ENCODE measurements at regions not wholly inside any gene's neighbourhood (a gene's known extent, or its start where the extent isn't known, plus 50 kb on each side); places are given as distances from the start of the nearest gene placed in this dataset.
A peak's percentile ranks its signal among the peaks of the same experiment; 100 is the strongest.

GRCh38 chr4:126268106-126268505 lies 953.4 kb downstream of the FAT4 start:
- intact Hi-C loops (cut with micrococcal nuclease), result no loop called here
- no peak for ATAC-seq
- DNase-seq, result no peak

- intact Hi-C loops (cut with micrococcal nuclease), result no loop called here
- peak; percentile 68 for DNase-seq
- peak; percentile 99 for ATAC-seq
Measured at GRCh38 chr4:126269106-126269505, 954.4 kb downstream of the FAT4 start.

GRCh38 chr4:126271292-126271691 lies 956.5 kb downstream of the FAT4 start:
- DNase-seq (no peak), ATAC-seq (no peak)
- intact Hi-C loops (cut with micrococcal nuclease), result no loop called here

- intact Hi-C loops (cut with micrococcal nuclease), result no loop called here
- no peak for ATAC-seq
Measured at GRCh38 chr4:126273746-126274145, 959.0 kb downstream of the FAT4 start.

GRCh38 chr4:126291886-126292285 lies 977.1 kb downstream of the FAT4 start:
- ATAC-seq, result peak; percentile 38
- intact Hi-C loops (cut with micrococcal nuclease), result no loop called here

More at GRCh38 chr4:126273746-126274145, 959.0 kb downstream of the FAT4 start:
- DNase-seq, result no peak

GRCh38 chr4:126298271-126298670 lies 983.5 kb downstream of the FAT4 start:
- intact Hi-C loops (cut with micrococcal nuclease), result no loop called here

More at GRCh38 chr4:126291886-126292285, 977.1 kb downstream of the FAT4 start:
- no peak for DNase-seq

GRCh38 chr4:126306152-126306869 lies 991.6 kb downstream of the FAT4 start:
- ATAC-seq (peak; percentile 97), DNase-seq (peak; percentile 20)
- intact Hi-C loops (cut with micrococcal nuclease), result no loop called here

More at GRCh38 chr4:126298271-126298670, 983.5 kb downstream of the FAT4 start:
- ATAC-seq, result no peak
- DNase-seq, result no peak

- intact Hi-C loops (cut with micrococcal nuclease), result no loop called here
- no peak for DNase-seq
- ATAC-seq, result no peak
Measured at GRCh38 chr4:126318376-126318775, 1003.6 kb downstream of the FAT4 start.

- no peak for ATAC-seq
- intact Hi-C loops (cut with micrococcal nuclease), result no loop called here
- no peak for DNase-seq
Measured at GRCh38 chr4:126328914-126329313, 1014.2 kb downstream of the FAT4 start.

- ATAC-seq, result no peak
- intact Hi-C loops (cut with micrococcal nuclease), result no loop called here
- DNase-seq, result no peak
Measured at GRCh38 chr4:126338548-126338947, 1023.8 kb downstream of the FAT4 start.

- peak; percentile 32 for ATAC-seq
- intact Hi-C loops (cut with micrococcal nuclease), result no loop called here
- no peak for DNase-seq
Measured at GRCh38 chr4:126341927-126342326, 1027.2 kb downstream of the FAT4 start.

- DNase-seq (no peak), ATAC-seq (no peak)
- intact Hi-C loops (cut with micrococcal nuclease), result no loop called here
Measured at GRCh38 chr4:126344472-126344871, 1029.7 kb downstream of the FAT4 start.

GRCh38 chr4:126346654-126347053 lies 1031.9 kb downstream of the FAT4 start:
- no peak for DNase-seq
- intact Hi-C loops (cut with micrococcal nuclease), result no loop called here
- ATAC-seq, result no peak

GRCh38 chr4:126354784-126355183 lies 1040.0 kb downstream of the FAT4 start:
- DNase-seq, result no peak
- intact Hi-C loops (cut with micrococcal nuclease), result no loop called here
- no peak for ATAC-seq

- intact Hi-C loops (cut with micrococcal nuclease), result no loop called here
- no peak for DNase-seq
- no peak for ATAC-seq
Measured at GRCh38 chr4:126358041-126358440, 1043.3 kb downstream of the FAT4 start.

- ATAC-seq (no peak), DNase-seq (no peak)
- intact Hi-C loops (cut with micrococcal nuclease), result no loop called here
Measured at GRCh38 chr4:126361287-126361686, 1046.5 kb downstream of the FAT4 start.

- intact Hi-C loops (cut with micrococcal nuclease), result no loop called here
- DNase-seq (no peak), ATAC-seq (peak; percentile 45)
Measured at GRCh38 chr4:126364311-126364911, 1049.7 kb downstream of the FAT4 start.

- DNase-seq, result no peak
Measured at GRCh38 chr4:126369076-126369475, 1054.3 kb downstream of the FAT4 start.

GRCh38 chr4:126372634-126373033 lies 1057.9 kb downstream of the FAT4 start:
- intact Hi-C loops (cut with micrococcal nuclease), result no loop called here
- ATAC-seq (no peak), DNase-seq (no peak)

More at GRCh38 chr4:126369076-126369475, 1054.3 kb downstream of the FAT4 start:
- ATAC-seq, result no peak
- intact Hi-C loops (cut with micrococcal nuclease), result no loop called here

- ATAC-seq (no peak), DNase-seq (no peak)
- intact Hi-C loops (cut with micrococcal nuclease), result no loop called here
Measured at GRCh38 chr4:126375462-126376054, 1060.8 kb downstream of the FAT4 start.

- no peak for ATAC-seq
- DNase-seq, result no peak
- intact Hi-C loops (cut with micrococcal nuclease), result no loop called here
Measured at GRCh38 chr4:126385954-126386353, 1071.2 kb downstream of the FAT4 start.
